Heart right ventricle (tissue), 16 donors: ENCODE measurements at regions not wholly inside any gene's neighbourhood (a gene's known extent, or its start where the extent isn't known, plus 50 kb on each side); places are given as distances from the start of the nearest gene placed in this dataset.

ENCODE experiments used
- ATAC-seq, 8 donors: fragments of 200-7000 bp; cut with Tn5 transposase; one replicate each; pipeline ENCODE4 v1.9.1; 2020; ENCODE audit warnings: mild to moderate bottlenecking in 8 of 8, moderate library complexity in 8 of 8, moderate number of reproducible peaks in 1 of 8
- DNase-seq, 2 donors: peaks; one replicate each; pipeline ENCODE4 v3.0.0-alpha.2; 2020
- H3K27ac ChIP-seq, 10 donors: fragments of 200-600 bp; sonication (generic) in 2 of 10; one replicate each; pipeline versions ENCODE4 v1.5.0 to v1.8.0; 2020 to 2022; ENCODE audit warnings: mild to moderate bottlenecking in 3 of 10
- H3K27me3 ChIP-seq, 7 donors: fragments of 200-600 bp; one replicate each; pipeline ENCODE4 v1.8.0; 2021 to 2022; ENCODE audit warnings: mild to moderate bottlenecking in 2 of 7
- H3K36me3 ChIP-seq, 9 donors: fragments of 200-600 bp; sonication (generic) in 1 of 9; one replicate each; pipeline versions ENCODE4 v1.5.0 to v1.8.0; 2020 to 2022; ENCODE audit warnings: mild to moderate bottlenecking in 2 of 9
- H3K4me1 ChIP-seq, 9 donors: fragments of 200-600 bp; sonication (generic) in 1 of 9; one replicate each; pipeline versions ENCODE4 v1.5.0 to v1.8.0; 2020 to 2022; ENCODE audit warnings: mild to moderate bottlenecking in 4 of 9
- H3K4me3 ChIP-seq, 10 donors: fragments of 200-600 bp; sonication (generic) in 2 of 10; one replicate each; pipeline versions ENCODE4 v1.5.0 to v1.8.0; 2020 to 2022; ENCODE audit warnings: mild to moderate bottlenecking in 7 of 10, moderate library complexity in 2 of 10
- H3K9me3 ChIP-seq, 11 donors: fragments of 200-600 bp in 10 of 11; sonication (generic) in 2 of 11; one replicate each; pipeline versions ENCODE4 v1.5.0 to v1.8.0; 2013 to 2022; ENCODE audit warnings: mild to moderate bottlenecking in 2 of 11, control low read depth in 1 of 11, moderate library complexity in 1 of 11
- WGBS, 2 donors: extraction: QIAGEN DNeasy Blood & Tissue Kit; methylation state at CpG; one replicate each; pipeline ENCODE4 v1.1.7; 2013; ENCODE audit warnings: inconsistent platforms in 1 of 2; 5-methylcytosine and 5-hydroxymethylcytosine counted together
- intact Hi-C, 10 donors: fragments of 100-400 bp; cut with DNase I; formaldehyde crosslinking; loops; one replicate each; pipeline versions ENCODE4 v1.11.1 to v1.14.2; 2022
- TF ChIP-seq, protein P1 (sequence below), 9 donors: fragments of 200-600 bp; sonication (generic) in 2 of 9; IDR thresholded peaks; one replicate each; pipeline versions ENCODE4 v1.5.0 to v1.8.0; 2021 to 2022; ENCODE audit warnings: antibody characterized with exemption in 9 of 9, mild to moderate bottlenecking in 5 of 9, moderate library complexity in 1 of 9
- donor health status: Arrhythmogenic right ventricular cardiomyopathy.
- donor health status: ischemic (EF 13 %, LVEDD 7.1; RV severe dilation, severe dysfunction).
- donor health status: healthy with polysubstance abuse.
- donor health status: DM: no; HTN: yes; CAD: no.
- donor health status: DM: no; HTN: no; CAD: no.
- donor health status: ischemic (EF 25% LVEDD 6.9; RV normal size, moderate dysfunction).
- donor health status: ischemic (EF 25% LVEDD 5.7; RV mildly dilated, moderate dysfunction).
- donor health status: healthy.
- donor health status: DM: yes; HTN: yes; CAD: no.
- donor health status: Ischemic cardiomyopathy.
- donor health status: ischemic (EF 35%, LVEDD 5.7; RV mildly dilated, moderate dysfunction).
- donor health status: nonischemic (EF 11% LVEDD 7.7; RV severe dilation, severe dysfunction).
- donor health status: DM: yes; HTN: yes; CAD: no.
- donor health status: PGD.
- donor health status: ischemic (EF 29% LVEDD 5.4; RV normal size, mild dysfunction).
- donor health status: nonischemic (EF 23%, LVEDD 6.1; RV moderate dilation, normal function).

DNA sequence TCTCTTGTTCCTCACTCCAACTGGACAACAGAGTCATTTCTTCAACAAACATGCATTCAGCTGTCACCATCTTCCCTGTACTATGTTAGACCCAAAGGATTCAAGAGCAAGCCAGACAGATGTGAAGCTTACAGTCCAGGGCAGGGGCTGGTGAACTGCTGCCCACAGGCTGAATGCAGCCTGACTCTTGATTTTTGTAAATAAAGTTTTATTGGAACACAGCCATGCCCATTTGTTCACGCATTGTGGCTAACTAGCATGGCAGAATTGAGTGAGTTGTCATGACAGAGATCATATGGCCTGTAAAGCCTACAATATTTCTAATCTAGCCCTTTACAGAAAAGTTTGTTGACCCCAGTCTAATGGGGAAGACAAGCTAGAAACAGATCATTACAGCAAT, 208.7 kb downstream of the EMX2 start:
- intact Hi-C loops = no loop called here
- DNase-seq (no peak), ATAC-seq (no peak)
- TF ChIP-seq, protein P1, sequence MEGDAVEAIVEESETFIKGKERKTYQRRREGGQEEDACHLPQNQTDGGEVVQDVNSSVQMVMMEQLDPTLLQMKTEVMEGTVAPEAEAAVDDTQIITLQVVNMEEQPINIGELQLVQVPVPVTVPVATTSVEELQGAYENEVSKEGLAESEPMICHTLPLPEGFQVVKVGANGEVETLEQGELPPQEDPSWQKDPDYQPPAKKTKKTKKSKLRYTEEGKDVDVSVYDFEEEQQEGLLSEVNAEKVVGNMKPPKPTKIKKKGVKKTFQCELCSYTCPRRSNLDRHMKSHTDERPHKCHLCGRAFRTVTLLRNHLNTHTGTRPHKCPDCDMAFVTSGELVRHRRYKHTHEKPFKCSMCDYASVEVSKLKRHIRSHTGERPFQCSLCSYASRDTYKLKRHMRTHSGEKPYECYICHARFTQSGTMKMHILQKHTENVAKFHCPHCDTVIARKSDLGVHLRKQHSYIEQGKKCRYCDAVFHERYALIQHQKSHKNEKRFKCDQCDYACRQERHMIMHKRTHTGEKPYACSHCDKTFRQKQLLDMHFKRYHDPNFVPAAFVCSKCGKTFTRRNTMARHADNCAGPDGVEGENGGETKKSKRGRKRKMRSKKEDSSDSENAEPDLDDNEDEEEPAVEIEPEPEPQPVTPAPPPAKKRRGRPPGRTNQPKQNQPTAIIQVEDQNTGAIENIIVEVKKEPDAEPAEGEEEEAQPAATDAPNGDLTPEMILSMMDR (IDR thresholded peaks at IDR 0.05) = no peak
- H3K4me3 ChIP-seq = no peak overlapping the region
- WGBS, 2 donors = 85 to 97% methylated on average over 1 of the region's 1 CpG
- H3K27me3 ChIP-seq = peaks cover 0 to 15% (median 0%) of the 10 kb centered on the region in 7 donors
- H3K27ac ChIP-seq = no peak overlapping the region
- no peaks in the 10 kb centered on the region for H3K9me3 ChIP-seq
- no peaks in the 10 kb centered on the region for H3K36me3 ChIP-seq
- no peaks in the 10 kb centered on the region for H3K4me1 ChIP-seq

DNA sequence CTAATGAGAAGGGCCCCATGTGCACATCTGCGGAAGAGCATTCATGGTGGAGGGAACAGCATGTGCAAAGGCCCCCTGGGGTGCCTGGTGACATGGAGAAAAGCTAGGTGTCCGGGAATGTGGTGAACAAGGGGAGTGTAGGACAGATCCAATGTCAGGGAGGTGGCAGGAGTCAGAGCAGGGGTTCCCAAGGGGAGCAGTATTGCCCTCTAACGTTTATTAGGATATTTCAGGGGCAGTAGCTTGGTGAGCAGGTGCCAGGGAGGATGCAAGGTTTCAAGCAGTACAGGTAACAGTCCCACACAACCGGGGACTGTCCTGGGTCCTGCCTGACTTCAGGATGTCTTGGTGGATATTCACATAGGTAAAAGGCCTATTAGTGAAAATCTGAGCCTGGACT, 209.6 kb downstream of the EMX2 start:
- no peak overlapping the region for H3K27ac ChIP-seq
- intact Hi-C loops = no loop called here
- no peaks in the 10 kb centered on the region for H3K36me3 ChIP-seq
- H3K27me3 ChIP-seq = peaks cover 0 to 15% (median 0%) of the 10 kb centered on the region in 7 donors
- ATAC-seq = no peak
- no peak overlapping the region for H3K4me3 ChIP-seq
- H3K4me1 ChIP-seq = no peaks in the 10 kb centered on the region
- H3K9me3 ChIP-seq = no peaks in the 10 kb centered on the region
- TF ChIP-seq, protein P1 (IDR thresholded peaks at IDR 0.05) = no peak
- 59 to 62% methylated on average over 4 of the region's 4 CpGs for WGBS, 2 donors
- DNase-seq = no peak

DNA sequence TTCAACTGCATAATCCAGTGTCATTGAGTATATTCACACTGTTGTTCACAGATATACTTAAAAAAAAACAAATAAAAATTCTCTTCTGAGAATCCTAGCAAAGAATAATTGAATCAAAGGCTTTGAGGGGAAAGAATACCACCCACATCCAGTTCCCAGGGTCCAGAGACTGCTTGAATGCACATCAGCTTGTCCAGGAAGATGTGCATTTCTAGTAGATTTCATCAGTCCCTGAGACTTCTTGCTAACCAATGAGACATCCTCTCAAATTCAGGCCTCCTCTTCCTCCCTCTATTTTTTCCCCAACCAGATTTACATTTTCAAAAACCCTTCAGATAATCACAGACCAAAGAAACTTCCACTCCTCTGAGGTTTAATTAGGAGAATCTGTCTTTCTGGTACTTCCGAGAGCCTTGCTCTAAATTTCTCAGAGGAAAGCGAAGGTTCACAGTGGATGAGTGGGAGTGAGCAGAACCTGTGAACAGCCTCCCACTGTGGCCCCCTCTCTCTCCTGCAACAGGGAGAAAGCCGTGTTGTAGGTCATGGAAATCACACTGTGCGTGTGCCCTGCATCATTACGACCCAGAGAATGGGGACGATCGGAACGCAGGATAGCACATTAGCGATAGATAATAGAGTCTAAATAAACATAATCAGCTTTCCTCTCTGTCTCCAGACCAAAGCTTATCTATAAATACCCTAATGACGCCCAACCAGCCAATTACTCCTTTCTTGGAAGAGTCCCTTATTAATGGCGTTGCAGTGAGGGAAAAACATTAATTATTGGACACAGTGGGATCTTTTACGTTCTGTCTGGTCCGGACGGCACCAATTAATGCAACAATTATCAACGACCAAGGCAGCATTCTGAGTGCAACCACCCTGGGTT, 212.5 kb downstream of the EMX2 start:
- H3K27me3 ChIP-seq = peaks cover 0 to 19% (median 0%) of the 10 kb centered on the region in 7 donors
- no peaks in the 10 kb centered on the region for H3K9me3 ChIP-seq
- TF ChIP-seq, protein P1 (IDR thresholded peaks at IDR 0.05) = no peak
- no peak overlapping the region for H3K27ac ChIP-seq
- H3K36me3 ChIP-seq = no peaks in the 10 kb centered on the region
- ATAC-seq = no peak
- DNase-seq = no peak
- 59 to 63% methylated on average over 15 of the region's 15 CpGs for WGBS, 2 donors
- no peak overlapping the region for H3K4me3 ChIP-seq
- H3K4me1 ChIP-seq = no peaks in the 10 kb centered on the region
- intact Hi-C loops = no loop called here

DNA sequence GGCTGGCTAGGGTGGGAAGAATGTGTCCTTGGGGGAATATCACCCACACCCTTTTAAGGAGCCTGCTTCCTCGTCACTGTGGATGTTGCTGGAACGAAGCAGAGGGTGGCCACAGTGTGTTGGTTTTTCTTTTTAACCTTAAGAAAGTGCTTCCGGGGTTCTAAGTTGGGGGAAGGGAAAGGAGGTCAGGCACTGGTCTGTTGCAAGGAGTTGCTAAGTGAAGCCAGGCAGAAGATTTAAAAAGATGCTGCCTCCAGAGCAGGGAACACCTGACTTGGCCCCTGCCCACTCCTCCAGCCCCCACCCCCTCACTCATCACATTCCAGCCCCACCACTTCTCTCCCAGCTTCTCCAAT, 213.1 kb downstream of the EMX2 start:
- Histone ChIP-seq H3K27ac (no peak overlapping the region), H3K4me3 (no peak overlapping the region), H3K4me1 (no peaks in the 10 kb centered on the region), H3K36me3 (no peaks in the 10 kb centered on the region), H3K27me3 (peaks cover 0 to 25% (median 4%) of the 10 kb centered on the region in 7 donors), H3K9me3 (no peaks in the 10 kb centered on the region)
- DNase-seq = no peak
- TF ChIP-seq, protein P1 (IDR thresholded peaks at IDR 0.05) = no peak
- ATAC-seq = no peak
- 27 to 38% methylated on average over 3 of the region's 3 CpGs for WGBS, 2 donors
- intact Hi-C loops = no loop called here
